ENCODE measurements at regions not wholly inside any gene's neighbourhood (a gene's known extent, or its start where the extent isn't known, plus 50 kb on each side); places are given as distances from the start of the nearest gene placed in this dataset.

- TF ChIP-seq CTCF (IDR thresholded peaks at IDR 0.05; ENCODE audit: borderline replicate concordance) = no peak
- Histone ChIP-seq H3K4me1 (no peaks in the 10 kb centered on the region), H3K4me3 (no peak overlapping the region), H3K27me3 (ENCODE audit: low read depth) (no peaks in the 10 kb centered on the region), H3K27ac (replicated peaks) (no peak overlapping the region), H3K9me3 (replicated peaks) (no peaks in the 10 kb centered on the region), H3K36me3 (no peaks in the 10 kb centered on the region)
- no peak for DNase-seq
- intact Hi-C loops (cut with micrococcal nuclease) = no loop called here
These were observed 1186.7 kb upstream of the EPHA6 start for GRCh38 chr3:95627697-95628096.

- Histone ChIP-seq H3K4me1 (no peaks in the 10 kb centered on the region), H3K36me3 (no peaks in the 10 kb centered on the region), H3K9me3 (replicated peaks) (no peaks in the 10 kb centered on the region), H3K27me3 (ENCODE audit: low read depth) (no peaks in the 10 kb centered on the region), H3K27ac (replicated peaks) (no peak overlapping the region), H3K4me3 (no peak overlapping the region)
- TF ChIP-seq CTCF (IDR thresholded peaks at IDR 0.05; ENCODE audit: borderline replicate concordance) = no peak
- DNase-seq = no peak
- intact Hi-C loops (cut with micrococcal nuclease) = no loop called here
These were observed 1184.6 kb upstream of the EPHA6 start for GRCh38 chr3:95629802-95630201.

- H3K27me3 ChIP-seq (ENCODE audit: low read depth) = no peaks in the 10 kb centered on the region
- no peaks in the 10 kb centered on the region for H3K4me1 ChIP-seq
- H3K36me3 ChIP-seq = no peaks in the 10 kb centered on the region
- no peak overlapping the region for H3K4me3 ChIP-seq
- intact Hi-C loops (cut with micrococcal nuclease) = no loop called here
- no peak overlapping the region for H3K27ac ChIP-seq (replicated peaks)
- TF ChIP-seq CTCF (IDR thresholded peaks at IDR 0.05; ENCODE audit: borderline replicate concordance) = no peak
- peaks cover 39% of the 10 kb centered on the region for H3K9me3 ChIP-seq (replicated peaks)
- no peak for DNase-seq
These were observed 1169.1 kb upstream of the EPHA6 start for GRCh38 chr3:95645291-95645690.

- TF ChIP-seq CTCF (IDR thresholded peaks at IDR 0.05; ENCODE audit: borderline replicate concordance) = no peak
- H3K4me1 ChIP-seq = no peaks in the 10 kb centered on the region
- H3K36me3 ChIP-seq = no peaks in the 10 kb centered on the region
These were observed 1159.6 kb upstream of the EPHA6 start for GRCh38 chr3:95654570-95655362.

GRCh38 chr3:95655363-95655986, 1158.9 kb upstream of the EPHA6 start:
- no peak for TF ChIP-seq CTCF (IDR thresholded peaks at IDR 0.05; ENCODE audit: borderline replicate concordance)

More at GRCh38 chr3:95654570-95655362, 1159.6 kb upstream of the EPHA6 start:
- intact Hi-C loops (cut with micrococcal nuclease) = no loop called here
- H3K27ac ChIP-seq (replicated peaks) = no peak overlapping the region
- H3K4me3 ChIP-seq = no peak overlapping the region
- H3K9me3 ChIP-seq (replicated peaks) = peaks cover 37% of the 10 kb centered on the region
- no peak for DNase-seq
- H3K27me3 ChIP-seq (ENCODE audit: low read depth) = no peaks in the 10 kb centered on the region

More at GRCh38 chr3:95655363-95655986, 1158.9 kb upstream of the EPHA6 start:
- no peaks in the 10 kb centered on the region for H3K36me3 ChIP-seq
- peaks cover 38% of the 10 kb centered on the region for H3K9me3 ChIP-seq (replicated peaks)
- no peak overlapping the region for H3K27ac ChIP-seq (replicated peaks)
- intact Hi-C loops (cut with micrococcal nuclease) = no loop called here
- no peaks in the 10 kb centered on the region for H3K27me3 ChIP-seq (ENCODE audit: low read depth)
- no peak overlapping the region for H3K4me3 ChIP-seq
- H3K4me1 ChIP-seq = no peaks in the 10 kb centered on the region
- DNase-seq = no peak

All from left ventricle myocardium inferior (tissue), 1 donor.